ENCODE measurements at regions not wholly inside any gene's neighbourhood (a gene's known extent, or its start where the extent isn't known, plus 50 kb on each side); places are given as distances from the start of the nearest gene placed in this dataset.

DNA sequence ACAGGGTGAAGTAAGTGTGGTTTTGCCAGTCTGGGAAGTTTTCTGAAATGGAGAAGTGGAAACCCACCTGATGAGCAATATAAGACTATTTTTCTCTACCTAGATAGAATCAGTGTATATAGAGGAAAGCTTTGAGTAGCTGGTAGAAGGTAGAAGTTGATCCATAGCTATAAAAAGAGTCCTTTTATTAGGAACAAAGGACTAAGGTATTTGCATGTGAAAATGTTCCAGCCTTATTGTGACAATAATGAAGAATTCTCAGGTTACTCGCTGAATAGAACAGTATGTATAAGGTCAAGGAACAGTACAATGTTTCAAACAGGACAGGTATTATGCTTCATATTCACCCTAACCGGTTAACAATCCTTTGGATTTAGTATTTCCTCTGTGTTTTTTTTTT, 972.2 kb downstream of the OTOL1 start:
- DNase-seq, result no peak
- Mint-ChIP-seq H3K36me3 (no peaks in the 10 kb centered on the region), H3K4me3 (no peak overlapping the region), H3K9me3 (peaks cover 0 to 29% (median 8%) of the 10 kb centered on the region in 9 donors), H3K27ac (no peak overlapping the region), H3K27me3 (no peaks in the 10 kb centered on the region), H3K4me1 (no peaks in the 10 kb centered on the region)
- POLR2A ChIA-PET, result no interaction called here
- ATAC-seq, result no peak

GRCh38 chr3:162487138-162487537, 990.5 kb downstream of the OTOL1 start:
- POLR2A ChIA-PET, result no interaction called here
- no peaks in the 10 kb centered on the region for H3K4me1 Mint-ChIP-seq
- no peak overlapping the region for H3K27ac Mint-ChIP-seq
- no peak overlapping the region for H3K4me3 Mint-ChIP-seq
- no peaks in the 10 kb centered on the region for H3K27me3 Mint-ChIP-seq
- H3K9me3 Mint-ChIP-seq, result peaks cover 0 to 9% (median 7%) of the 10 kb centered on the region in 9 donors
- no peaks in the 10 kb centered on the region for H3K36me3 Mint-ChIP-seq
- DNase-seq, result no peak
- ATAC-seq, result no peak

DNA sequence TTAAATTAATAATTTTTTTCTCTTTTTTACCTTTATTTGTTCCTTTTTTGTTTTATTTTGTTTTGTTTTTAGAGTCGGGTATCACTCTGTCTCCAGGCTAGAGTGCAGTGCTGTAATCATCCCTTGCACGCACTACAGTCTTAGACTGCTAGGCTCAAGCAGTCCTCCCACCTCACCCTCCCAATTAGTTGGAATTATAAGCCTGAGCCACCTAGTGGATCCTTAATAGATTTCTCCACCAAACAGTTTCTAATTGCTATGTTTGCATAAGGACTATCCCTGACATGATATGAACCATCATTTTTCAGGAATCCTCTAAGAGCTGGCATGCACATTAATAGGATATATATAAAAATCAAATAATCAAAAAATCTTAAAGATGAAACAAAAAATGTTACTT, 993.2 kb downstream of the OTOL1 start:
- Mint-ChIP-seq H3K4me1 (no peaks in the 10 kb centered on the region), H3K9me3 (peaks cover 0 to 16% (median 7%) of the 10 kb centered on the region in 9 donors), H3K27ac (no peak overlapping the region), H3K36me3 (no peaks in the 10 kb centered on the region), H3K27me3 (no peaks in the 10 kb centered on the region), H3K4me3 (no peak overlapping the region)
- no peak for ATAC-seq
- POLR2A ChIA-PET, result no interaction called here
- DNase-seq, result no peak

GRCh38 chr3:162491952-162492351, 995.3 kb downstream of the OTOL1 start:
- H3K27me3 Mint-ChIP-seq, result no peaks in the 10 kb centered on the region
- H3K36me3 Mint-ChIP-seq, result no peaks in the 10 kb centered on the region
- no peak for DNase-seq
- H3K4me1 Mint-ChIP-seq, result no peaks in the 10 kb centered on the region
- peaks cover 4 to 18% (median 7%) of the 10 kb centered on the region in 9 donors for H3K9me3 Mint-ChIP-seq
- no peak for ATAC-seq
- H3K27ac Mint-ChIP-seq, result no peak overlapping the region
- POLR2A ChIA-PET, result no interaction called here
- no peak overlapping the region for H3K4me3 Mint-ChIP-seq

DNA sequence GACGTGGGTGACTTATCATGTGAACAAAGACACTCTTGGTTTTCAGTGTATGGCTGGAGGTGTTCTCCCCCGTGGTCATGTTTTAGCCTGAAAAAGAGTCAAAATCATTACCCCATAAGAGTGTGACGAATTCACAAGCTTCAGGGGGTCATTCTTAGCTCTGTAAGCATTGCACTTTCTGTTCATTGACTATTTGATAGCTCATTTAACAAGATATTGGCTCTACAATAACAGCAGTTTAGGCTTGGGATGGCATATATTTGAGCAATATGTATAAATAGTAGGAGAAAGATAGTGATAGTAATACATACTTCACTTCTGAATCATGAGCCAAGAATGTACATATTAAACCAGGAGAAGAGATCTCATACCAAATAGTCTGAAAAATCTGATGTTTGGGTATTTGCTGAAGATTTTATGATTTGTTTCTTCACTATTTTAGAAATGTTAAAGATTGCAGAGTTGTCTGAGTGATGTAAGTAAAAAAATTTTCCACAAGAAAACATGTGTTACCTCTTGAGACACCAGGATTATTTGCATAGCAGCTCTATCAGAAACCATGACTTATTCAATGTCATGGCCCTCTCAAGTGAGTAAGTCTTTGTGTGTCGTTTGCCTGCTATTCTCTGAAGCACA, 996.0 kb downstream of the OTOL1 start:
- Mint-ChIP-seq H3K4me3 (no peak overlapping the region), H3K36me3 (no peaks in the 10 kb centered on the region), H3K9me3 (peaks cover 4 to 21% (median 8%) of the 10 kb centered on the region in 9 donors), H3K27me3 (no peaks in the 10 kb centered on the region), H3K27ac (no peak overlapping the region), H3K4me1 (no peaks in the 10 kb centered on the region)
- POLR2A ChIA-PET, result no interaction called here
- no peak for ATAC-seq
- no peak for DNase-seq

- peaks cover 0 to 28% (median 7%) of the 10 kb centered on the region in 9 donors for H3K9me3 Mint-ChIP-seq
- DNase-seq (no peak), ATAC-seq (no peak)
- POLR2A ChIA-PET, result no interaction called here
- H3K4me3 Mint-ChIP-seq, result no peak overlapping the region
- H3K27ac Mint-ChIP-seq, result no peak overlapping the region
- H3K36me3 Mint-ChIP-seq, result no peaks in the 10 kb centered on the region
- no peaks in the 10 kb centered on the region for H3K27me3 Mint-ChIP-seq
- no peaks in the 10 kb centered on the region for H3K4me1 Mint-ChIP-seq
Observed at GRCh38 chr3:162498626-162499025, 1002.0 kb downstream of the OTOL1 start.

DNA sequence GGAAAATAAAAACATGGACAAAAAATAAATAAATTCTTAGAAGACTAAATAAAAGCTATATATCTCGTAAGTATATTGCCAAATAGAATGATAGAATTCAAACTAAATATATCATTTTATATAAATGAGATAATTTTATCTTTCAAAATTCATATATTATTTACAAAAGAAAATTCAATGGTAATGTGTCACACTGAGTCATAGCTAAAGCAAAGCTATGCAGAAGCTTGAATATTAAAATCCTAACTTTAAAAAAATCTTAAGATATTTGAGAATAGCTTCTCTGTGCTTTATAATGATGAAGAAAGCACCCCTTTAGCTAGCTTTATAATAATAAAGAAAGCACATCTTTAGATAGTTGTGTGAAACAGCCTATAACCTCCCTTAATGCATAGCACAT, 1010.8 kb downstream of the OTOL1 start:
- Mint-ChIP-seq H3K27me3 (no peaks in the 10 kb centered on the region), H3K9me3 (peaks cover 0 to 18% (median 5%) of the 10 kb centered on the region in 9 donors), H3K4me1 (no peaks in the 10 kb centered on the region), H3K27ac (no peak overlapping the region), H3K36me3 (no peaks in the 10 kb centered on the region), H3K4me3 (no peak overlapping the region)
- no peak for ATAC-seq
- POLR2A ChIA-PET, result no interaction called here
- DNase-seq, result no peak

GRCh38 chr3:162512488-162512887, 1015.9 kb downstream of the OTOL1 start:
- Mint-ChIP-seq H3K9me3 (peaks cover 0 to 21% (median 8%) of the 10 kb centered on the region in 9 donors), H3K4me1 (no peaks in the 10 kb centered on the region), H3K27me3 (no peaks in the 10 kb centered on the region), H3K27ac (no peak overlapping the region), H3K4me3 (no peak overlapping the region), H3K36me3 (no peaks in the 10 kb centered on the region)
- ATAC-seq, result no peak
- POLR2A ChIA-PET, result no interaction called here
- DNase-seq, result no peak

DNA sequence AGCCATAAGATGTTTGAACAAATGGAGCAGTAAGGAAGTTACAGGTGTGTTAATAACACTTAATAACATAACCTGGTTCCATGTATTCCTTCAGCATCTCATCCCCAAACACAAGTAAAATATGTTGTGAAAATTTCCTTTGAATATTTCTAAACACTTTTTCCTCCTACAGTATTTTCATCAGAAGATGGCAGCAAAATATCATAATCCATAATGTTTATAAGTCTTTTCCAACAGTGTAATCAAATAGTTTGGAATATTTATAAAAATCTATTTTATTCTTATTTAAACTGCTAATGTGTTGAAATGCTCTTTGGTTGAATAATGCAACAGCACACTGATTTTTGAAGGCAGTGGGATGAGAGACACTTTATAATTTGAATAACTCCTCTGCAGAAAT, 1020.5 kb downstream of the OTOL1 start:
- no peak overlapping the region for H3K4me3 Mint-ChIP-seq
- no peak for ATAC-seq
- no peaks in the 10 kb centered on the region for H3K36me3 Mint-ChIP-seq
- no peaks in the 10 kb centered on the region for H3K27me3 Mint-ChIP-seq
- H3K9me3 Mint-ChIP-seq, result peaks cover 0 to 23% (median 4%) of the 10 kb centered on the region in 9 donors
- no peak for DNase-seq
- POLR2A ChIA-PET, result no interaction called here
- no peaks in the 10 kb centered on the region for H3K4me1 Mint-ChIP-seq
- no peak overlapping the region for H3K27ac Mint-ChIP-seq

- Mint-ChIP-seq H3K27ac (no peak overlapping the region), H3K9me3 (peaks cover 0 to 14% (median 0%) of the 10 kb centered on the region in 9 donors), H3K27me3 (no peaks in the 10 kb centered on the region), H3K4me3 (no peak overlapping the region), H3K4me1 (no peaks in the 10 kb centered on the region), H3K36me3 (no peaks in the 10 kb centered on the region)
- POLR2A ChIA-PET, result no interaction called here
- DNase-seq (no peak), ATAC-seq (no peak)
Observed at GRCh38 chr3:162521669-162522068, 1025.1 kb downstream of the OTOL1 start.

DNA sequence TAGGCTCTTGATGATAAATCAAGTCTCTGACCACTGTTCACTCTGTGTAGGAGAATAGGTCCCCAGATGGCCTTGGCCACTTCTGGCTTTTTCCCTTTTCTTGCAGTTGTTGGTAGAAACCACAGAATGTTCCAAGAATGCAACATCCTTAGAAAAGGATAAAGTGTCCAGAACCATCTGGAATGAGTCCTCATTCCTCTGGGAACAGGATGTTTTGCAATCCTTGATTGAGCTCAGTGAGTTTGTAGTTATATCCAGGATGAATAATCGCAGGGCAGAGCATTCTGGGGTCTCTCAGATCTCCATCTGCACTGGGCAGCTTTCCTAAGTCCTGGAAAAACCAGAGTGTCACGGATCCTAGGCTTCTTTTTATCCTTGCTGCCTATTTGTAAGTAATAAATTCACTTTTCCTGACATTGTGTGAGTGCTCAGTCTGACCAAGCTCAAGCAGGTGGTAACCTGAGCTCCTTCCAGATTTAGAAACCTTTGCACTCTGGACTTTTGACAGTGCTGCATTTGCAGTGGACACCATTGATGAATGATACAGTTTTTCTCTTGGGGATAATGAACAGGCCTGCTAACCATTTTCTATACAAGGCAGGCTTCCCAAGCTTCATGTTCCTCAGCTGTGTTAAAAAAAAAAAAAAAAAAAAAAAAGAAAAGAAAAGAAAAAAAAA, 1028.6 kb downstream of the OTOL1 start:
- ATAC-seq (no peak), DNase-seq (no peak)
- Mint-ChIP-seq H3K4me1 (no peaks in the 10 kb centered on the region), H3K9me3 (peaks cover 0 to 15% (median 3%) of the 10 kb centered on the region in 9 donors), H3K27me3 (no peaks in the 10 kb centered on the region), H3K36me3 (no peaks in the 10 kb centered on the region), H3K27ac (no peak overlapping the region), H3K4me3 (no peak overlapping the region)
- POLR2A ChIA-PET, result no interaction called here

DNA sequence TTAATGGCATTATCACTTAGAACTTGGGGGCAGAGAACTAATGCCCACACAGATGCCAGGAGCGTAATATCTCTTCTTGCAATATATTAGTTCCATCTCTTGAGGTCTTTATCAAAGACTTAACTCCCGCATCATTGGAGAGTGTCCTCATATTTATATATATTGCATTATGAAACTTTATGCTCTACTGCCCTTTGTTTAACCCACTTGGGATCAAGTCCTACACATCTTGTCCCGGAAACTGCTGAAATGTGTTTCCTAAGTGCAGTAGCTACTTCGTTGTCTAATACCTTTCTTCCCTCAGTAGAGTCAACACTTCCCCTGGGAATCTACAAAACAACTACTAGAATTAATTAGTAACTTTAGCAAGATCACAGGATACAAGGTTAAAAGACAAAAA, 1029.2 kb downstream of the OTOL1 start:
- Mint-ChIP-seq H3K4me1 (no peaks in the 10 kb centered on the region), H3K27ac (no peak overlapping the region), H3K4me3 (no peak overlapping the region), H3K36me3 (no peaks in the 10 kb centered on the region), H3K9me3 (peaks cover 0 to 15% (median 6%) of the 10 kb centered on the region in 9 donors), H3K27me3 (no peaks in the 10 kb centered on the region)
- DNase-seq, result no peak
- POLR2A ChIA-PET, result no interaction called here
- ATAC-seq, result no peak

DNA sequence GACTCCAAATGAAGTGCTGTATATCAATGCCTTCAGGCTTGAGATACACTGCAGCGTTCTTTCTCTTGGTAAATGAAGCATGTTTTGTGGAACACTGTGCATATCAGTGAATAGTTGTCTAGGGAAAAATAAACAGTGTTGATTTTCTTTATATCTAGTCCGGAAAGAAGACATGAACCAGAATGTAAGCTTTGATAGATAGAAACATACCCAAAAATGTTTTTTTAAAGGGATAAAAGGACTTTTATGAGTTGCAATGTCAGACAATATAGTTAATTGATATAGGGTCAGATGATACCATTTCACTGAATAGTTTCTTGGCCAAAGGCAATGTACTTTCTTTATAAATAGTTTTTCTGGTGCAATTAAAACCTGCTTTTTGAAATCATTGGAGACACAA, 1037.8 kb downstream of the OTOL1 start:
- Mint-ChIP-seq H3K27ac (no peak overlapping the region), H3K36me3 (no peaks in the 10 kb centered on the region), H3K9me3 (peaks cover 0 to 9% (median 1%) of the 10 kb centered on the region in 9 donors), H3K4me1 (no peaks in the 10 kb centered on the region), H3K27me3 (no peaks in the 10 kb centered on the region), H3K4me3 (no peak overlapping the region)
- no peak for DNase-seq
- ATAC-seq, result no peak
- POLR2A ChIA-PET, result no interaction called here

DNA sequence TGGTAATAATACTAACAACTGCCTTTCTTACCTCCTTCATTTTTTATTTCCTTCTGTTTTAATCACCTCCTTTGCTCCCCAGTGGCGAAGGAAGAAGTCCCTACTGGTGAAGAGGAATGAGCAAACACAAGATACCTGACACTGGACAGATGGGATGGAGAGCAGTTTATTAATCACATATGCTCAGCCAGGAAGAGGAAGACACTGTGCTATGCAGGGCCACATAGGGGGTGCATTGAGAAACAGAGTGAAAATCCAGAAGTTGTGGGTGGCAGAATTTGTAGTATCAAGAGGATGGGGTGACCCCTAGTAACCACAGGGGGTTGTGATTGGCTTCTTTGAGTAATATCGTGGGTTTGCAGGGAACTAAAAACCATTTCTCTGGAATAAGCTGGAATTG, 1041.9 kb downstream of the OTOL1 start:
- Mint-ChIP-seq H3K9me3 (peaks cover 0 to 30% (median 0%) of the 10 kb centered on the region in 9 donors), H3K27ac (no peak overlapping the region), H3K36me3 (no peaks in the 10 kb centered on the region), H3K27me3 (no peaks in the 10 kb centered on the region), H3K4me3 (no peak overlapping the region), H3K4me1 (no peaks in the 10 kb centered on the region)
- POLR2A ChIA-PET, result no interaction called here
- ATAC-seq (no peak), DNase-seq (no peak)

Data from naive thymus-derived CD8-positive, alpha-beta T cell (primary cell).